ENCODE measurements at regions not wholly inside any gene's neighbourhood (a gene's known extent, or its start where the extent isn't known, plus 50 kb on each side); places are given as distances from the start of the nearest gene placed in this dataset.
A peak's percentile ranks its signal among the peaks of the same experiment; 100 is the strongest.
"Not testable (repeated sequence)": the region's sequence is repeated elsewhere in the genome, so short reads cannot be mapped to it uniquely, and the experiment has no call there.

DNA sequence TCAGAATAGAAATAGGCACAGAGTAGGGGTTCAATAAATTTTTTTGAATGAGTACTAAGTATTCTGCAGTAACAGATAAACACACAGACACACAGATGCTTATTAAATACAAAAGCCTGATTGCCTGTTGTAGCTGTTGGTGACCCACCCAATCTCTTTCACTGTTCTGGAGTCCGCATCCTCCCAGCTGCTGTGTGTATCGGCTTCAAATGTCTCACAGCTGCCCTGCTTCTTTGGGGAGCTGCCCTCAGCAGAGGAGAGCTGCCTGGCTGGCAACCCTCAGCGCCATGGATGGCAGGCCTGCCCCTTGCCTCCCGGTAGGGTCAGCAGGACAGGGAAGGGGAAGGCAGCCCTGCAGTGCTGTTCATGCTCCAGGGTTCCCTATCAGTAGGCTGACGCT is 50.5 kb upstream of the PRNP start:
- no peak for DNase-seq

DNA sequence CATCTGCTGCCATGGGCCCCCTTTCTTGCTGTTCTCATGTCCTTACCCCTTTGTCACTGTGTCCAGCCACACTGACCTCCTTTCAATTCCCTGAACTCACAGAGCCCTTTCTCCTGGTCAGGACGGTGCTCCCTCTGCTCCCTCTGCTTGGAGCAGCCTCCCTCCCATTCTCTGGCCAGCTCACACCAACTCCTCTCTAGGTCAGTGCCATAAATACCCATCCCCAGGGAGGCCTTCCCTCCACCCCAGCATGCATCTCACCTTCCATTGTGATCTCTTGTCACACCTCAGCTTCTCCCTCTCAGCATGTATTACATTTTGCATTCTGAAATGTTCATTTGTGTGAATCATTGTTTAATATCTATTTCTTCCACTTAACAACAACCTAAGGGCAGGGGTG is 50.9 kb upstream of the PRNP start:
- no peak for DNase-seq

DNA sequence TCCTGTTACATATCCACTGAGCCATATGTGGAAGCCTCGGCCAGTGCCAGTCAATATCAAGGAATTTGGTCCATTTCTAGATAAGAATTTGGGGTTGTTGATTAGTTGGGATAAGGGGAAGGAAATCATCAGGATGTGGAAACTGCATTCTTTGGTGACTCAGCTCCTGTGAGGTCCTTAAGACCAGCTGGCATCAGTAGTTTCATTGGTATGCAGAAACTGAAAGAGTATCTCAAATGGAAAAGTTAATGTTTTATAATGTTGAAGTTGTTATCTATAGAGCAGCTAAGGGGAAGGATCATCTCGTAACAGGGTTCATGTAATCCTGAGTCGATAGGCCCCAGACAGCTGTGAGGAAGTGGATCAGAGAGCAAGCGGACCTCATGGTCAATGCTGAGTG is 52.5 kb upstream of the PRNP start:
- DNase-seq = no peak

DNA sequence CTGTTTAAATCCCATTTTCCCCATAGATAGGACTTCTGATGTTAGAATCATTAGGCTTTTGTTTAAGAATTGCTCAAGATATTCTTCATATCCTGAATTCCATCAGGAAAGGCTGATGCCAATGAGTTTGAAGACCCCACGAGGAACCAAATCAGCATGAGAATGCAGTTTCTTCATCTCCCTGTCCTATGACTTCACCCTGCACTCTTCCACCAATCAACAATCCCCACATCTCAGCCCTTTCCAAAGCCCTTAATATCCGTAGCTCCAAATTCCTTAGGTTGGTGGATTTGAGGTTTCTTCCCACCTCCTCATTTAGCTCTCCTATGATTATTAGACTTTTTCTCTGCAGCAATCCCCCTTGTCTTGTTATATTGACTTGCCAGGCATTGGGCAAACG is 52.9 kb upstream of the PRNP start:
- DNase-seq = no peak

DNA sequence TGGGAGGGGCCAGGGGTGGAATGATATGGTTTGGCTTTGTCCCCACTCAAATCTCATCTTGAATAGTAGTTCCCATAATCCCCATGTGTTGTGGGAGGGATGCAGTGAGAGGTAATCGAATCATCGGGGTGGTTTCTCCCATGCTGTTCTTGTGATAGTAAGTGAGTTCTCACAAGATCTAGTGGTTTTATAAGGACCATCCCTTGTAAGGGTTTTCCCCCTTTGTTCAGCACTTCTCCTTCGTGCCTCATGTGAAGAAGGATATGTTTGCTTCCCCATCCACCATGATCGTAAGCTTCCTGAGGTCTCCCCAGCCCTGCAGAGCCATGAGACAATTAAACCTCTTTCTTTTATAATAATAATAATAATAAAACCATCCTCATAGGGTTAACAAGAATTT is 53.4 kb upstream of the PRNP start:
- no peak for DNase-seq

DNA sequence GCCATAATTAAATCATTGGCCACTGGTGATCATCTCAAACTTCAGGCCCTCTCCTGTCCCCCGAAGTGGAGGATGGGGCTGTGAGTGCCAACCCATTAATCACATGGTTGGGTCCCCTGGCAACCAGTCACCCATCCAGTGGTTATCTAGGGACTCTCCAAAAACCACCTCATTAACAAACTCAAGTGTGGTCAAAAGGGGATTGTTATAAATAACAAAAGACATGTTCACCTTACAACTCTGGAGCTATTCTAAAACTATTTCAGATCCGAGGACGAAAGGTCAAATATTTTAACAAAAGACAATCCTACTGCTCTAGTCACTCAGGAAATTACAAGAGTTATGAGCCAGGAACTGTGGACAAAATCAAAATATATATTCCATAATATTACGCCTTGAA is 60.0 kb upstream of the PRNP start:
- DNase-seq = no peak

DNA sequence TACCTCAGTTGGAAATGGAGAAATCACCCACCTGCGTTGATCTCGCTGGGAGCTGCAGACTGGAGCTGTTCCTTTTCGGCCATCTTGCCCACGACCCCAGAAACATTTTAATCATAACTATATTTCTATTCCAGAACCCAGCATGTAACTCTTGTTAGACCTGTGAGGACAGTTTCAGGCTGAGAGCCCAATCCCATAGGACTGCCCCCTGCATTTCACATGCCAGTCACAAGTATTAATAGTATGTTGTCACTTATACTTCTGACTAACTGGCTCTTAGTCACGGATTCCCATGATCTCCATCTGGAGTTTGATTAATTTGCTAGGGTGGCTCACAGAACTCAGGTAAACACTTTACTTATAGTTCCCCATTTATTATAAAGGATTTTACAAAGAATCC is 60.6 kb upstream of the PRNP start:
- DNase-seq = no peak

DNA sequence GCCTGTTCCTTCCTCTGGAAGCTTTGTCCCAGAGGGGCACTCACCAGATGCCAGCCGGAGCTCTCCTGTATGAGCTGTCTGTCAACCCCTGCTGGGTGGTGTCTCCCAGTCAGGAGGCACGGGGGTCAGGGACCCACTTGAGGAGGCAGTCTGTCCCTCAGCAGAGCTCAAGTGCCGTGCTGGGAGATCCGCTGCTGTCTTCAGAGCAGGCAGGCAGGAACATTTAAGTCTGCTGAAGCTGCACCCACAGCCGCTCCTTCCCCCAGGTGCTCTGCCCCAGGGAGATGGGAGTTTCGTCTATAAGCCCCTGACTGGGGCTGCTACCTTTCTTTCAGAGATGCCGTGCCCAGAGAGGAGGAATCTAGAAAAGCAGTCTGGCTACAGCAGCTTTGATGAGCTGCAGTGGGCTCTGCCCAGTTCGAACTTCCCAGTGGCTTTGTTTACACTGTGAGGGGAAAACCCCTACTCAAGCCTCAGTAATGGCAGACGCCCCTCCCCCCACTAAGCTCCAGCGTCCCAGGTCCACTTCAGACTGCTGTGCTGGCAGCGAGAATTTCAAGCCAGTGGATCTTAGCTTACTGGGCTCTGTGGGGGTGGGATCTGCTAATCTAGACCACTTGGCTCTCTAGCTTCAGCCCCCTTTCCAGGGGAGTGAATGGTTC is 61.5 kb upstream of the PRNP start:
- not testable (repeated sequence) for DNase-seq

DNA sequence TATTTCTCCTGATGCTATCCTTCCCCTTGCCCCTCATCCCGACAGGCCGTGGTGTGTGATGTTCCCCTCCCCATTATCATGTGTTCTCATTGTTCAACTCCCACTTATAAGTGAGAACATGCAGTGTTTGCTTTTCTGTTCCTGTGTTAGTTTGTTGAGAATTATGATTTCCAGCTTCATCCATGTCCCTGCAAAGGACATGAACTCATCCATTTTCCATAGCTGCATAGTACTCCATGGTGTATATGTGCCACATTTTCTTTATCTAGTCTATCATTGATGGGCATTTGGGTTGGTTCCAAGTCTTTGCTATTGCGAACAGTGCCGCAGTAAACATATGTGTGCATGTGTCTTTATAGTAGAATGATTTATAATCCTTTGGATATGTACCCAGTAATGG is 67.1 kb upstream of the PRNP start:
- DNase-seq = not testable (repeated sequence)

DNA sequence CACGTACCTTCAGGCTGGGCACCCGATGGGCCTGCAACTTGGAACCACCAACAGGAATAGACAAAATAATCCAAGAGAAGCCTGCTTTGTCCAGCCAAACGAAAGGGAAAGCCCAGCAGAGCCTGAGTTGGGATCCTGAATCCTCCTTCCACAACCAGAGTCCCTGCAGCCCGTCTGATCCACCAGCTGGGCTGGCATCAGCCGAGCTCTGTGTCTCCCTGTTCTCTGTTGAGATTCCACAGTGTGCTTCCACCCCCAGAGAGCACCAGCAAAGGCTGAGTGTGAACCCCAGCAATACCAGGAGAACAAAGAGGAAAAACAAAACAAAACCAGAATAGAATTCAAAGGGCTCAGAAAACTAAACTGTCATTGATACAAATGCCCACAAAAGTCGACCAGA is 68.8 kb upstream of the PRNP start:
- DNase-seq = no peak

DNA sequence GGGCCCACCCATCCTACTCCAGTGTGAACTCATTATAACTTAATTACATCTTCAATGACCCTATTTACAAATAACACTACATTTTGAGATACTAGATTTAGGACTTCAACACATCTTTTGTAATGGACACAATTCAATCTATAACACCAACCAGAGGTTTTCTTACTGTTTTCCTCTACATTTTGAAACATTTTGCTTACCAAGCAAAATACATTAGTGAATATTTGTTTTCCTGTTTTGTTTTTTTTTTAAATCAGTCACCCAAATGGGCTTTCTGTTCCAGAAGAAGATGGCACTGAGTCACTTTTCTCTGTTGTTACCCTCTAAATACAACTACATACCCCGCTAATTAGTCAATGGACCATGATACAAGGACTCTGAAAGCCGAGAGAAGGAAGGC is 69.2 kb upstream of the PRNP start:
- DNase-seq = no peak

DNA sequence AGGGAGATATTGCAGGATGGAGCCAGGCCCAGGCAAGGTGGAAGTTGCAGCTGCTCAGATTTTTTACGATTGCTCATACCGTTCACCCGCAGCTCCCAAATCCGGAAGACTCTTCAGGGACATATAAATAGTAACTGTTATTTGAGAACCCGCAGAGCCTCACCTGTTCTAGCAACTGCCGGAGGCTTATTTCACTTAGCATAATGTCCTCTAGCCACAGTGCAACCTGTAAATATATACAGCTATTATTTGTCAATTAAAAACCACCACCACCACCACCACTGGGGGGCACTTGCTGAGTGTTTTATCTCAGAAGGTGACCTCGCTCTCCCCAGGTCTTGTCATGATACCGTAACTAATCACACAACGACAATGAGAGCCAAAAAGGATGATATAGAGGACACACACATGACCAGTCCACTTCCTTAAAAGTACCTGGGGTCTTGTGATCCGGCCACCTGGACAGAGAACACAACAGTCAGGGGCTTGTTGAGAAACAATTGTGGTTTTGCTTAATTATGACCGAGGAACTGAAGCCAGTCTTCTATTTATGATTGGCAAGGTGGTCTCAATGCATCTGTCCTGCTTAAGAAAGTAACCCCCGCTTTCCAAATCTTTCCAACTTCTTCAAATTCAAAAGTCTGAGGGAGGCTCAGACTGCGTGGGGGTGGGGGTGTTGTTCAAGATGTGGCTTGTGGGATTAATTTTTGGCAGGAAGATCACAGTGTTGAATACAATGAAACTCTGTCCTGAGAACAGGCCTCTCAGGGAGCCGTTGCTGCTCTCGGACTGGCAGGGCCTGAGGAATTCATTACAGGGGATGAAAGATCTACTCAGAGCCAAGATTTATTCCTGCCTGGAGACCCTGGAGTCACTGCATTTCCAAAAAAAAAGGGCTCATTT is 72.3 kb upstream of the PRNP start:
- peak; percentile 50 to 69 for DNase-seq

DNA sequence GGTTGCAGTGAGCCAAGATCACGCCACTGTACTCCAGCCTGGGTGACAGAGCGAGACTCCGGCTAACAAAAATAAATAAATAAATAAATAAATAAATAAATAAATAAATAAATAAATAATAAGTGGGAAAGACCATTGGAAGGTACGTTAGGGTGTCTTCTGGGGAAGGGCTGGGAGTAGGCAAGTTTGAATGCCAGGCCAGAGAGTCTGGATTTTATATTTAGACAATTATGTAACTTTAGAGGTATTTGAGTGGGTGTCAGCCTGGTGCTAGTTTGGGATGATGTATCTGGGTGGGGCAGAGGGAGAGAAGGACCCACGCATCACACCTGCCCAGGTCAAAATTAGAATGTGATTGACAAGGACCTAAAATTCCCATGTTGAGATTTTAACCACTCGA is 73.1 kb upstream of the PRNP start:
- no peak for DNase-seq

DNA sequence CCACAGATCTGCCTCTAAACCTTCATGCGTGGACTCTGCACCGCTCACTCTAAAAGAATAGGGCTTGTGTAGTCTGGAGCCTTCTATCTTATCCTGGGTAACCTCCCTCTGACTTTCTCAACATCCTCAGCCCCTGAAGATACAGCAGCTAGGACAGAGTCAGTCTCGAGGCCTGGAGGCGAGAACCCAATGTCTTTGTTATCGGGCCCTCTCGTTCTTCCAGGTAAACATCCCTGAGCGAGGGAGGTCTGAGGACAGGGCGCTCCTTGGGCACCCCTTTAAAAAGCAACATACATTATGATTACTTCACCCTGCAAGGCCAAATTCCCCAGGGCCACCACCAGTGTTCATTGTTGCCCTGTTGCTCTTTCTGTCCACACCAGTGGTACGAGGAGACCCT is 75.4 kb upstream of the PRNP start:
- no peak for DNase-seq

DNA sequence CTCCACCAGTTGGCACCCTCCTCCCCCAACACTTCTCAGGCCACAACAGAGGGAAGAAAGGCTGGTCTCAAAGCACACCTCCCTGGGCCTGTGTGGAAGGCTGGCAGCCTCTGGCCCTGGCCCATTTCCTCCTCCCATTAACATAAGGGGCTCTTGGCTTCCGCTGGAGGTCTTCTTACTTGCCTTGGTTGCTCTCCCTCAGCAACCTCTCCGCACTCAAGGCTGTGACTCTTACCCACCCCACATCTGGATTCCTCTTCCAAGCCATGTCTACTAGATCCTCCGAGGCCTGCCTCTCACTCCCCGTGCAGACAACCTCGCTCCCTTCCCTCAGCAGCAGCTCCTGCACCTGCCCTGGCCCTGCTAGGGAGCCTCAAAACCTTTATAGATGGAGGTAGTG is 76.7 kb upstream of the PRNP start:
- DNase-seq = no peak

DNA sequence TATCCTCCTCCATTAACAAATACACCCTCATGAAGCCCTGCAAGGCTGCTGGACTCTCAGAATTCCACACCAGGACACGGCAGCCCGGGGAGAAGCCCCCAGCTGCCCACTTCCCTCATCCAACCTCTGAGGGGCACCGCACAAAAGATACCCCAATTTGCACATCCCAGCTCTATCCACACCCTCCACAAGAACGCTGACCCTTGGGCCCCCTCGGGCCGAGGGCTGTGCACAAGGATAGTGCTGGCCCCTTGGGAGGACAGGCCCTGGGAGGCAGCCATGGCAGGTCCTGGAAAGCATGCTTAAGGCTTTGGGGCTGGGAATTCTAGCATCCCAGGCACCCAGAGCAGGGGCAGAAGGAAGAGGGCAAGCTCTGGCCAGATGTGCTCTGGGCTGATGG is 77.4 kb upstream of the PRNP start:
- DNase-seq = no peak

DNA sequence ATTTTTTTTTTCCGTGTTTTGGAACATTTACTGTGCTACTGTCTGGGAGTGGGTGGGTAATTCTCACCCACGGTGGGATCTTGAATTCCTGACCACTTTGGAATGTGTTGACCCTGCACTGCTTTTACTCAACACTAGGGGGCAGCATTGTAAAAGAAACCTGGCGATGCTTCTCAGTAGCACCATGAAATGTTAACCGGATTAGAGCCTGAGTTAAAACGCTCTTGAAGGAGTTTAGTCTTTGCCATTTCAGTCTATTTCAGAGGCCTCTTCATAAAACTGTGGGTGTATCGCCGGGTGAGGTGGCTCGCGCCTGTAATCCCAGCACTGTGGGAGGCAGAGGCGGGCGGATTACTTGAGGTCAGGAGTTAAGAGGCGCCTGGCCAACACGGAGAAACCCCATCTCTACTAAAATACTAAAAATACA is 79.0 kb upstream of the PRNP start:
- DNase-seq = peak; percentile 28 to 52

DNA sequence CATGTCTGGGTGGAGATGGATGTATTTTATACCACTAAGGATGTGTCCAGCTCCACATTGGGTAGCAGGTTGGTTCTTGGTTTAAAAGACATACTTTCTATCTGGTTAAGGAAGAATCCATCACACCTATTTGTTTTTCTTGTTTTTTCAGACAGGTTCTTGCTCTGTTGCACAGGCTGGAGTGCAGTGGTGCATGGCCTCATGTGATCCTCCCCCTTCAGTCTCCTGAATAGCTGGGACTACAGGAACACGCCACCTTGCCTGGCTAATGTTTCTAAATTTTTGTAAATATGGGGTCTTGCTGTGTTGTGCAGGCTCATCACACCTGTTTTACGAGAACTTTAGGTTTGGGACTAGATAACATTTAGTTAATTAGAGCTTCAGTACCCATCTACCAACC is 80.2 kb upstream of the PRNP start:
- no peak for DNase-seq

DNA sequence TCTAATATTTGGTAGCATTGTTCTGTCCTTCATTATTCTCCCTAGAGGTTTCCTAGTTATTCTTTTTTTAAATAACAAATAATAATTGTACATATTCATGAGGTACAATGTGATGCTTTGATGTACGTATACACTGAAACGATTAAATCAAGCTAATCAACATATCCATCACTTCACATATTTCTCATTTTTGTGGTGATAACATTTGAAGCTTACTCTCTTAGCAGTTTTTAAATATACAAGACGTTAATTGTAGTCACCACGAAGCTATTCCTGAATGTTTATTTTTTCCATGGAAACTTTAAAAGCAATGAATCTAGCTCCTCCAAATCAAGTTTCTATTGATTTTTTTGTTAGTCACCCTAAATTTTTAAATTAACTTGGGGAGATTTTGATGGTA is 81.1 kb upstream of the PRNP start:
- DNase-seq = no peak

DNA sequence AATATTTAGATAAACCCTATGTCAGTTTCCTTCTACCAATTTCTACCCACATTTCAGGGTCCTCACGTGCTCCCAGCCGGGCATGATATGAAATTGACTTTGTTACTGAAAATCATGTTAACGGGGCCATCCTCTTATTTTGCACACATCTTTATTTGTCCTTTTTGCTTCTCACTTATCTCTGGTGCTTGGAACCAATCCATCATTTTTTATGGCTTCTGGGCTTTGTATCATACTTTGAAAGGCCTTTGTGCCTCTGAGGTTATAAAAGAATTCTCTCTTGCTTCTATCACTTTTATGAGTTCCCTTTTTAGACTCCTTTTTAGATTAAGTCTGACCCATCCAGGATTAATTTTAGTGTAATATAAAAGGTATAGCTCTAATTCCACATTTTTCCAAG is 81.7 kb upstream of the PRNP start:
- no peak for DNase-seq

DNA sequence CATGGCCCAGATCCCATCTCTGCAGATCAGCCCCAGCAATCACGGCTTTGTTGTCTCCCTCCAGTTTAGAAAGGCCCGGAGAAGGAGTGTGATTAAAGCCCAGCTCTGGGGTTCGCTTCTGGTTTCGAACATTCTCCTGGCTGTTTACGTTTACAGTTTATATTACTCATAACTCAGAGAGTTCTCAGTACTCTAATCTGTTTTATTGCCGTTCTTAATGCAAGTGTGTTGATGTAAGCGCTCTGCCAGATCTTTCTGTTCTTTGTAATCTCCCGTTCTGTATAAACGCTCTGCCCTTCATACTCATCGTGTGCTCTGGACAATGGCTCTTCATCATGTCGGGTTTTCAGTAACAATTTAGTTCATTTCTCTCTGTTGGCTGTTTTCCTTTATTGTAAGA is 82.5 kb upstream of the PRNP start:
- no peak for DNase-seq

DNA sequence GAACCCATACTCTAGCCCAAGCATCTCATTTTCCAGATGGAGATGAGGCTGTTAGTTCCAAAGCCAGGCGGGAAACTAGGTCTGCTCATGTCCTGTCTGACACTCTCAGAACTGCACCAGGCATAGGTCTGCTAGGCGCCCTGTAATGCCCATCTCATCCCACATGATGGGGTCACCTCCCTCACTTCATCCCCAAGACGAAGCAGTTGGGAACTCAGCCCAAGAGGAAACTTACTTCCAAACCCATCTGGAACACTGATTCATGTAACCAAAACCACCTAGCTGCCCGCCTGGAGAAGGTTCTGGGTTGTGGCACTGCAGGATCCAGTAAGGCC is 84.0 kb upstream of the PRNP start:
- no peak for DNase-seq

DNA sequence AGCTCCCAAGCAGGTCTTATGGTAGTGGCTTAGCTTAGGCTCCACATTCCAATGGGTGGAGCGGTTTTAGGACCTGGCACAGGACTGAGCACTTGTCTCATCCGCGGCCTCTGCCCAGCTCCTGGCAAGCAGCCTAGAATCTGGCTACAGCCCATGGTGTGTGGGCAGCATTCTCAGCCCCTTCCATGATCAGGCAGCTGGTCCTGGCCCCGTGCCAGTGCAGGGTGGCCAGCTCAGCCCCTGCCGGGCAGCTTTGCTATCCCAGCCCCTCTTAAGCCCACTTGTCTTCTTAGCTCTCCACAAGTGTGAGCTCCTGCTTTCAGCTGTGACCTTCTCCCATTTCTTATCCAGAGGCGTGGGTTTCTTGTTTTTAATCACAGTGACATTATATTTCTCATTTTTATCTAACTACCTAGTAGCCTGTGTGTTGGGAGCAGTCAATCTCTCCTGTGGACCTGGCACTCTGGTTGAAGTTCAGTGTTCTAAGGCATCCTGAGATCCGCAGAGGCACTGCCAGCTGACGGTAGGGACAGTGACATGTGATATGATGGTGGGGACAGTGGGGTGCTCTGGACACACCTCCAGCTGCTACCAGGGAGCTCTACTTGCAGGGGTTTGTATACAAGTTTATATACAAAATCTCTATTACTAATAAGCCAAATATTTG is 84.5 kb upstream of the PRNP start:
- no peak for DNase-seq

DNA sequence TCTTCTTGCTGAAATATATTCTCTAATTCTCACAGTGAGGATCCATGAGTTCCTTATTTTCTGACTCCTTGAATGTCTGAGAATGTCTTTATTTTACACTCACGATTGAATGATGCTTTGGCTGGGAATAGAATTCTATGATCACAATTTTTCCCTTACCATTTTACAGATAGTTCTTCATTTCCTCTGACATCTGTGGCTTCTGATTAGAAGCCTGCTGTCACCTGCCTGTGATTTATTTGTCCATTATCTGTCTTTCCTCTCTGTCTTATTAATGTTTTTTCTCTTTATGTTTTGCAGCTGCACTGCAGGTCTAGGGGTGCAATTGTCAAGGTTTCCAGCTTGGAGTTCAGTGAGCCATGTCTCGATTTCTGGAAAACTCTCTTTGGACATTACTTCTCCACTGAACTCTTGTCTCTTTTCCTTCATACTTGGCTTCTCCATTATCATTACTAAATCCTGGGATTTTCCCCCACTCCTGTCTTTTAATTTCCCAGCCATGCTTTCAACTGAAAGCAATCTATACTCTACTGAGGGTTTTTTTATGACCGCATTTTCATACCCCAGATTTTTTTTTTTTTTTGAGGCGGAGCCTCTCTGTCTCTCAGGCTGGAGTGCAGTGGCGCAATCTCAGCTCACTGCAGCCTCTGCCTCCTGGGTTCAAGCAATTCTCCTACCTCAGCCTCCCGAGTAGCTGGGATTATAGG is 85.8 kb upstream of the PRNP start:
- no peak for DNase-seq

Measured in stimulated activated CD4-positive, alpha-beta T cell treated with anti-CD3 and anti-CD28 coated beads, Interleukin-4, amount 100 ng/mL, for 4 hours (primary cell).